Activated naive CD4-positive, alpha-beta T cell (primary cell): ENCODE measurements at regions not wholly inside any gene's neighbourhood (a gene's known extent, or its start where the extent isn't known, plus 50 kb on each side); places are given as distances from the start of the nearest gene placed in this dataset.
"Not testable (repeated sequence)": the region's sequence is repeated elsewhere in the genome, so short reads cannot be mapped to it uniquely, and the experiment has no call there.

Experiments
- DNase-seq, 4 experiments: peaks; one replicate each; lab custom pipeline; 2025; lab: John Stamatoyannopoulos, UW

DNA sequence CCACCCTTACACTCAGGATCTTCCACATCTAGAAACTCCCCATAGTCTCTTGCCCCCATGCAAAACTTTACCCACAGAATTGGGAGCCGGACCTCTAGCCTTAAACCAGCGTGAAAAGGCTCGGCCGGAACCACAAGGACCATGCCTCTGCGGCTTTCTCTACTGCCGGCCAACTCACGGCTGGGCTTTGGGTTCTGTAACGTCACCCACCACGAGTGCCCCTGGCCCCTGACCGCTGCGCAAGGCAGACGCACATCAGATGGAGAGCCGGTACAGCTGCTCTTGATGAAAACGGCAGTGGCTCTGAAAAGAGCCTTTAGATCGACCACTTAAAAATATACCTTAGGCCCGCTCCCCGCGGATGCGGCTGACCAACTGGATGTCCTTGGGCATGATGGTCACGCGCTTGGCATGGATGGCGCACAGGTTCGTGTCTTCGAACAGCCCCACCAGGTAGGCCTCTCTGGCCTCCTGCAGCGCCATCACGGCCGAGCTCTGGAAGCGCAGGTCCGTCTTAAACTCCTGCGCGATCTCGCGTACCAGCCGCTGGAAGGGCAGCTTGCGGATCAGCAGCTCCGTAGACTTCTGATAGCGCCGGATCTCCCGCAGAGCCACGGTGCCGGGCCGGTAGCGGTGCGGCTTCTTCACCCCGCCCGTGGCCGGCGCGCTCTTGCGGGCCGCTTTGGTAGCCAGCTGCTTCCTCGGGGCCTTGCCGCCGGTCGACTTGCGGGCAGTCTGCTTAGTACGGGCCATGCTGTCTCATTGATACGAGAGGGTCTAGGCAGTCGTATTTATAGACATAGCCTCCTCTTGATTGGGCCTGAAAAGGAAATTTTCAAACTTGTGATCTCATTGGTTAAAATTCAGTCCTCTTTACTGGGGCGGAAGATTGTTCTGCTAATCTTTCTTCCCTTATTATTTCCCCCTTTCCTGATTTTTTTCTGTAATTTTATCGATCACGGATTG, 66.3 kb downstream of the FAM72C start:
- peak in 1 of 4 experiments; percentile 2 for DNase-seq

- DNase-seq = not testable (repeated sequence)
Measured at GRCh38 chr1:143904622-143904979, 67.2 kb downstream of the FAM72C start.

GRCh38 chr1:143903899-143904621, 67.7 kb downstream of the FAM72C start:
- DNase-seq = not testable (repeated sequence)

- DNase-seq = not testable (repeated sequence)
Measured at GRCh38 chr1:143896377-143896776, 75.4 kb downstream of the FAM72C start.

DNA sequence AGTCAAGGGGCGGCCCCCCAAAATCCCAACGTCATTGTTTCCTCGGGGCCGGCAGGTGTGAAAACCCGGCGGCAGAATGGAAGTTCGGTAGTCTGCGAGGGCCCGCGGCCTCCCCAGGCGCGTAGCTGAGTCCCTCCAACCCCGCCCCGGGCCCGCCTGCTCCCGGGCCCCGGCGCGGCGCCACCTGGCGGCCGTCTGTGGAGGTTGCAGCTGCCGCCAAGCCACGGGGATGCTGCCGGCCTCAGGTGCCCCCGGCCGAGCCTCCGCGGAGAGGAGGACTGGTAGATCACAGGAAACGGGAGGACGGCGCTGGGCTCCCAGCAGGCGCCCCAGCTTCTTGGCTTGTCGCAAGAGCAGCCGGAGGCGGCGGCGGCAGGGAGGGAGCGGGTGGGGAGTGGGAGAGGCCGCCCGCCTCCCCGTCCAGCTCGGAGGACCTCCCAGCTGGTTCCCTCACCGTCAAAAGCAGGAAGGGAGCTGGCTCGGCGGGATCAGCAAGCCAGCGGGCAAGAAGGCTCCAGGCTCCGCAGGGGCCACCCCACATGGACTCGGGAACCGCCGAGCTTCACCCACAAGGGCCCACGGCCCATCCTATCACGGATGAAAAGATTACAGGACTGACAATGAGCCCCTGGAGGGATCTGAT, 86.7 kb downstream of the FAM72C start:
- DNase-seq = peak; percentile 31 to 68 (median 50)

DNA sequence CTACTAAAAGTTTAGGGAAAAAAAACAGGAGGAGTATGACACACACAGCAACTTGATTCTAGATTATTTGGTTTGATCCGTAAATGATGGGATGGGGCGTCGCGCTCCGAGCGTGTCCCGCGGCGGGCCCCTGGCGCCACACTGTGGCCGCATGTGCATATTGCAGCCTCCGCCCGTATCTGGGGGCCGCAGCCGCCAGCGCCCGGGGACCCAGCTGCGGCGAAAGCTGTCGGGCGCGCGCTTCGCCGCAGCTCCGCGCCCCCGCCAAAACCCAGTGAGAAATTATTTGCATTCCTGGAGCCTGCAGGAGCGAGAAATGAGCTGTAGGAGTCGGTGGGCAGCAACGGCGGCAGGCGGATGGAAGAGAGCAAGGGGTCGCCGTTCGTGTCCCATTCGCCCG, 87.3 kb downstream of the FAM72C start:
- DNase-seq = not testable (repeated sequence)

GRCh38 chr1:143879757-143880536, 91.8 kb downstream of the FAM72C start:
- not testable (repeated sequence) for DNase-seq

DNA sequence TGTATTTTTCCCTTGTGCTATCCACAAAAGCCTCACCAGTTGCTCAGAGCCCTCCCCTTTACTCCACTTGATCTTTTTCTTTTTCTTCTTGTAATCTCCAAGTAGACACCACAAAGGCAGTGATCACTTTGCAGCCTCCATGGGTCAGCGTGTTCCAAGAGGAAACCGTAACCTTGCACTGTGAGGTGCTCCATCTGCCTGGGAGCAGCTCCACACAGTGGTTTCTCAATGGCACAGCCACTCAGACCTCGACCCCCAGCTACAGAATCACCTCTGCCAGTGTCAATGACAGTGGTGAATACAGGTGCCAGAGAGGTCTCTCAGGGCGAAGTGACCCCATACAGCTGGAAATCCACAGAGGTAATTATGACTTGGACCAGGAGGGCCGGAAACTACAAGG, 95.8 kb downstream of the FAM72C start:
- DNase-seq = not testable (repeated sequence)

DNA sequence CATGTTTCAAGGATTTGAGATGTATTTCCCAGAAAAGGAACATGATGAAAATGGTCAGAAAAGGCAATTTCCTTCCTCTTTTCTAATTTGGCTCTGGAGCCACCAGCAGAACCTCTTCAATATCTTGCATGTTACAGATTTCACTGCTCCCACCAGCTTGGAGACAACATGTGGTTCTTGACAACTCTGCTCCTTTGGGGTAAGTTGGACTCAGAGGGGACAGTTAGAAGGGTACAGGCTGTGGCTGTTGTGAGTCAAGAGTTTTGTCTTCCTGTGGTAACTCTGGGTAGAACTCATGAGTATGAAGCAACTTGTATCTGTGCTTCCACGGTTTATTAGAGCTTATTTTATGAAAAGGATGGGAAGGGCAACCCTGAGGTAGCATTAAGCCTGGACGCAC, 97.2 kb downstream of the FAM72C start:
- DNase-seq = not testable (repeated sequence)

- DNase-seq = not testable (repeated sequence)
Measured at GRCh38 chr1:143873650-143874049, 98.1 kb downstream of the FAM72C start.

GRCh38 chr1:143870388-143870787, 101.4 kb downstream of the FAM72C start:
- DNase-seq = not testable (repeated sequence)

GRCh38 chr1:143867590-143868220, 104.1 kb downstream of the FAM72C start:
- DNase-seq = not testable (repeated sequence)

DNA sequence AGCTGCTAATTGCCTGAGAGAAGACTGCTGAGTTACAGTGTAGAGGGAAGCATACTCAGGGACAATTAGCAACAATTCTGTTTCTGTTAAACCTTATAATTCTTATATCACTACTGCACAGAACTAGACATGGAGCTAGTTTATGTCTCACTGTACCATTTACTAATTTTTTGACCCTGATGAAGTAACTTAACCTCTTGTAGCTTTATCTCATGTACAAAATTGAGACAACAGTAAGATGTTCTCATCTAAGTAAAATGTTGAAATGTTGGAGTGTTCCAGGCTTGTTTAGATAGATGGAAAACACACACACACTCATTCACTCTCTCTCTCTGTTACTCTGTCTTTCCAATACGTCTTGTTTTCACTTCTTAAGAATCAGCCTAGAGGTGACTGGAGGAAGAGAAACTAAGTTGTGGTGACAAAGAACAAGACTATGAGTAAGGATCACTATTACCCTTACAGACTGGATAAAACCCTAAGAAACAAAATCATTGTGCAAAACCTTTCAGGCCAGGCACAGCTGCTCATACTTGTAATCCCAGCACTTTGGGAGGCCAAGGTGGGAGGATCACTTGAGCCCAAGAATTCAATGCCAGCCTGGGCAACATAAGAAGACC, 107.8 kb downstream of the FAM72C start:
- DNase-seq = not testable (repeated sequence)

DNA sequence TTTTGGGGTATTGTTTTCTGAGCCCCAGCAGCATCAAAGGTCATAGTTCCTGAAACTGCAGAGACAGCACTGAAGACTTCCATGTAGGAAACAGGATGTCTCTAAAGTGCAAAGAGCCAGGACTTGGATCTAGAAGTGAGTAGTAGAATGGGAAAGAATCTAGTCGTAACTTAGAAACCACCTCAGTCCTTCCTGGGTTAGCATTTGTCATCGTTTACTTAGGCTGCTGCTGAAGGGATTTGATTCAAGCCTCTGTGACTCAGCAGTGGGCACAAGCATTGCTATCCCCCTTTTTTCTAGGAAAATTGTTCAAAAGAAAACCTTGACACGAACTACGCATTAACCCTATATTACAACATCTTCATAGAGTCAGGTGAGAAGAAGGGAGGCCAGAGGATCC, 109.1 kb downstream of the FAM72C start:
- DNase-seq = not testable (repeated sequence)

DNA sequence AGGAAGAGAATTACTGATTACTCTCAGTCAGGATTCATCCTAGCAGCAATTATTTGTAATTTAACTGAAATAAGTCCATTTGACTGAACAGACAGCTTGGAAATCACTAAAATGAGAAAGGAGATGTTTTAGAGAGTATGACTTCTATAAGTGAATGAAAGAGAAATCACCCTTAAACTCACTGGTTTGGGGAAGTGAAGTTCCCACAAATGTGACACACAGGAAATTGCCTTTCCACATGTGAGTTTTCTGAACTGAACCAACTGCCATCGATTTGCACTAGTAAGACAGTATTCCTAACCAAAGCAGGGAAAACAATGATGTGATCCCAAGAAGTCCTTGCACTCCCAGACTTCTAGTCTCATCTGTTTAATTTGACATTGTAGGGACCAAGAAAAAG, 110.5 kb downstream of the FAM72C start:
- not testable (repeated sequence) for DNase-seq

DNA sequence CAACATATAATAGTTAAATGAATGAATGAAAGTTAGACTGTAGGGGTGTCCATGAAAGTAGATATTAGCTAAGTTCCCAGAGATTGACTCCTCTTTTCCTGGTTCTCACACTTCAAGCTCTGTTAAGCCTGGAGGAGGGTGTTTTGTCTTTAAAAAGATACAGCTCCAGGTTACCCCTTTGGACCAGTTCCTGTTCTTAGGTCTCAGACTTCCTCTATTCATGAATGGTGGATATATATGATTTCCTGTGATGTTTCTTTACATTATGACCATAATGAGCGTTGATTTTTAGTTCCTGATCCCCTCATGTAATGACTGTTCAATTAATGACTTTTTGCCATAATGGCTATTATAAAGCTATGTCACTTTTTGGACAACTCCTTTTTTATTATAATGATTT, 115.9 kb downstream of the FAM72C start:
- not testable (repeated sequence) for DNase-seq

DNA sequence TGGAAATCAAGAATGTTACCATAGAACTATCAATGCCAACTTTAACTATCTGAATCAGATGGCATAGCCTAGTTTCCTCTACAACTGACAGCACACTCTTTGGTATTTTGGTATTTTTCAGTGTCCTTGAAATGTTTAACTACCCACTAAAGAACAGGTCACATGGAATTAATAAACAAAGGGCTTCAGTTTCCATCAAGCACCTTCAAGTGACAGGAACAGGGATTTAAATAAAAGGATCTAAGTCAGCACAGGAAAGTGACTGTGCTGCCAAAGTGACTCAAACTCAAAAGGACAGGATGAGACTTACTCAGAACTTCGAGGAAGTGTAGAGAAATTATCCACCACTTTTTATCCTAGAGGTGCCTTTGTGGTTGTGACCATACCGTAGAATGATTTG, 117.7 kb downstream of the FAM72C start:
- not testable (repeated sequence) for DNase-seq

- not testable (repeated sequence) for DNase-seq
Measured at GRCh38 chr1:143850637-143851036, 121.1 kb downstream of the FAM72C start.

GRCh38 chr1:143848859-143849258, 122.9 kb downstream of the FAM72C start:
- not testable (repeated sequence) for DNase-seq

- not testable (repeated sequence) for DNase-seq
Measured at GRCh38 chr1:143845193-143845592, 126.6 kb downstream of the FAM72C start.

DNA sequence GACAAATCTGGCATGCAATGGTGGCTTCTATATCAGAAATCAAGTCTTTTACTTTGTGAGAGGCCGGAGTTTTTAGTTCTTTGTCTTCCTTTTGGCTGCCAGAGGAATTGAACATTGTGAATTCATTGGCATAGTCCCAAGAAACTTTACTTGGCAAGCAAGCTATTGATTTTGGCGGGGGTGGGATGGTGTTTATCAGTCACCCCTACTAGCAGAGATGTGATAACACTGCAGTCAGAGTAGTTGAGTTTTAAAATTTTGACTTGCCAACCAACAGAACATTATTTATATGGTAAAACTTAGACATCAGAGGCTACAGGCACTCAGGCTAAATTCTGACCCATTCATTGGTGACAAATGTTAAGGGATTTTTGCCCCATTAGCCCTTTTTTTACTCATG, 129.7 kb downstream of the FAM72C start:
- not testable (repeated sequence) for DNase-seq
